MM.1S (cell line): ENCODE measurements at regions not wholly inside any gene's neighbourhood (a gene's known extent, or its start where the extent isn't known, plus 50 kb on each side); places are given as distances from the start of the nearest gene placed in this dataset.

Experiments used
- CTCF ChIP-seq: fragments of 300-600 bp; sonication (generic); IDR thresholded peaks from 2 replicates; pipeline ENCODE4 v1.5.1; 2016; ENCODE audit warnings: antibody characterized with exemption, low read length, mixed read lengths
- EZH2 ChIP-seq: fragments of 300-600 bp; sonication (generic); optimal IDR thresholded peaks from 2 replicates; pipeline ENCODE3; 2017; ENCODE audit warnings: low read depth, mild to moderate bottlenecking, antibody characterized with exemption, low read length, mixed read lengths
- EZH2phosphoT487 ChIP-seq: fragments of 300-600 bp; sonication (generic); IDR thresholded peaks from 2 replicates; pipeline ENCODE4 v1.6.1; 2018; ENCODE audit warnings: antibody characterized with exemption, low read length

GRCh38 chr6:4667591-4667990 is 108.6 kb upstream of the CDYL start:
- TF ChIP-seq CTCF (no peak), EZH2 (no peak), EZH2phosphoT487 (no peak)
